ENCODE measurements at regions not wholly inside any gene's neighbourhood (a gene's known extent, or its start where the extent isn't known, plus 50 kb on each side); places are given as distances from the start of the nearest gene placed in this dataset.

- TF ChIP-seq CTCF (IDR thresholded peaks at IDR 0.05; ENCODE audit: low read depth, low read length, missing input control) (no peak), TAF1 (conservative IDR thresholded peaks at IDR 0.05) (no peak), MAX (IDR thresholded peaks at IDR 0.05) (no peak), RAD21 (IDR thresholded peaks at IDR 0.05) (no peak), YY1 (IDR thresholded peaks at IDR 0.05) (no peak), GABPA (IDR thresholded peaks at IDR 0.05 in 1 of 2, conservative IDR thresholded peaks at IDR 0.05 in 1 of 2) (no peak), RXRA (IDR thresholded peaks at IDR 0.05) (no peak), JUND (IDR thresholded peaks at IDR 0.05) (no peak), ZBTB33 (IDR thresholded peaks at IDR 0.05) (no peak), REST (IDR thresholded peaks at IDR 0.05) (no peak)
These were observed 414.6 kb downstream of the RFPL4B start for GRCh38 chr6:112761740-112762139.
